Right atrium auricular region (tissue), 2 donors: ENCODE measurements at regions not wholly inside any gene's neighbourhood (a gene's known extent, or its start where the extent isn't known, plus 50 kb on each side); places are given as distances from the start of the nearest gene placed in this dataset.

Source experiments
- DNase-seq: peaks from one replicate; pipeline ENCODE4 v3.0.0-alpha.2; 2019; ENCODE audit warnings: low spot score
- H3K27ac ChIP-seq, 2 donors: fragments of 200-600 bp; sonication (generic); 1 replicate in 1 of 2; 2 replicates in 1 of 2; pipeline ENCODE4 v1.5.1; 2016 to 2019
- H3K27me3 ChIP-seq, 2 donors: fragments of 200-600 bp; sonication (generic); one replicate each; pipeline versions ENCODE4 v1.5.1 to v1.6.0; 2017 to 2019
- H3K36me3 ChIP-seq: fragments of 200-600 bp; sonication (generic); one replicate; pipeline ENCODE4 v1.5.1; 2016
- H3K4me1 ChIP-seq, 2 donors: fragments of 200-600 bp; sonication (generic); one replicate each; pipeline versions ENCODE4 v1.5.1 to v1.6.0; 2017 to 2019
- H3K4me3 ChIP-seq, 2 donors: fragments of 200-600 bp; sonication (generic); 1 replicate in 1 of 2; 2 replicates in 1 of 2; pipeline ENCODE4 v1.5.1; 2017 to 2019; ENCODE audit warnings: mild to moderate bottlenecking in 1 of 2, moderate library complexity in 1 of 2
- H3K9me3 ChIP-seq, 2 donors: fragments of 200-600 bp; sonication (generic); one replicate each; pipeline ENCODE4 v1.5.1; 2019
- CTCF ChIP-seq, 2 donors: fragments of 200-600 bp; sonication (generic); IDR thresholded peaks; one replicate each; pipeline ENCODE4 v1.5.1; 2019; ENCODE audit warnings: antibody characterized with exemption in 2 of 2

DNA sequence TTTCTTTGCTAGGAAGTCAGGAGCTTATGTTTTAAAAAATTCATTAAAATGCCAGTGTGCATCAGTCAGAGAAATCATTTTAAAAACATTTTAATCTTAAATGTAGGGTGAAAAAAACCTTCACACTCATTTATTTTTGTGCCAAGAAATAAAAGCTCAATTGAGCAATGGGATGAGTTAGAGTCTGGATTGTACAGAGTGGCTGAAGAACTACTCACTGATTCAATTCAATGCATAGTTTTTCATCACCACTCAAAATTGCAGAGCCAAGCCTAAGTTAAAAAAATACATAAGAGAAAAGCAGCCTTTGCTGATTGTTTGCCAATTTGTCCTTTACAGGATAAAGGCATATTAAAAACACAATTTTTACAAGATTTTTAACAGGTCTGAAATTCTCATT lies 168.2 kb upstream of the DMRTA1 start:
- Histone ChIP-seq H3K27me3 (no peaks in the 10 kb centered on the region), H3K9me3 (no peaks in the 10 kb centered on the region), H3K36me3 (no peaks in the 10 kb centered on the region), H3K27ac (no peak overlapping the region), H3K4me1 (no peaks in the 10 kb centered on the region), H3K4me3 (no peak overlapping the region)
- DNase-seq: no peak
- TF ChIP-seq CTCF (IDR thresholded peaks at IDR 0.05): no peak

DNA sequence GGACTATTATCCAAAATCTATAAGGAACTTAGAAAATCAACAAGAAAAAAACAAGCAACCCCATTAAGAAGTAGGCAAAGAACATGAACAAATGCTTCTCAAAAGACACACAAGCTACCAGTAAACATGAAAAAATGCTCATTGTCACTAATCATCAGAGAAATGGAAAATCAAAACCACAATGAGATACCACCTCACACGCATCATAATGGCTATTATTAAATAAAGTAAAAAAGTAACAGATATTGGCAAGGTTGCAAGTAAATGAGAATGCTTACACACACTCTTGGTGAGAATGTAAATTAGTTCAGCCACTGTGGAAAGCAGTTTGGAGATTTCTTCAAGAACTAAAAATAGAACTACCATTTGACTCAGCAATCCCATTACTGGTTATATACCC lies 167.0 kb upstream of the DMRTA1 start:
- H3K4me3 ChIP-seq: no peak overlapping the region
- no peak for TF ChIP-seq CTCF (IDR thresholded peaks at IDR 0.05)
- H3K36me3 ChIP-seq: no peaks in the 10 kb centered on the region
- H3K27ac ChIP-seq: no peak overlapping the region
- H3K27me3 ChIP-seq: no peaks in the 10 kb centered on the region
- no peaks in the 10 kb centered on the region for H3K4me1 ChIP-seq
- DNase-seq: no peak
- no peaks in the 10 kb centered on the region for H3K9me3 ChIP-seq

- no peak overlapping the region for H3K27ac ChIP-seq
- no peaks in the 10 kb centered on the region for H3K27me3 ChIP-seq
- no peak overlapping the region for H3K4me3 ChIP-seq
- no peaks in the 10 kb centered on the region for H3K36me3 ChIP-seq
- H3K9me3 ChIP-seq: no peaks in the 10 kb centered on the region
- no peaks in the 10 kb centered on the region for H3K4me1 ChIP-seq
- no peak for TF ChIP-seq CTCF (IDR thresholded peaks at IDR 0.05)
- DNase-seq: no peak
Measured at GRCh38 chr9:22285066-22285465, 161.6 kb upstream of the DMRTA1 start.

GRCh38 chr9:22286661-22287060 lies 160.0 kb upstream of the DMRTA1 start:
- no peak for DNase-seq
- H3K36me3 ChIP-seq: no peaks in the 10 kb centered on the region
- no peaks in the 10 kb centered on the region for H3K27me3 ChIP-seq
- H3K27ac ChIP-seq: no peak overlapping the region
- no peak overlapping the region for H3K4me3 ChIP-seq
- no peaks in the 10 kb centered on the region for H3K4me1 ChIP-seq
- H3K9me3 ChIP-seq: no peaks in the 10 kb centered on the region
- no peak for TF ChIP-seq CTCF (IDR thresholded peaks at IDR 0.05)

DNA sequence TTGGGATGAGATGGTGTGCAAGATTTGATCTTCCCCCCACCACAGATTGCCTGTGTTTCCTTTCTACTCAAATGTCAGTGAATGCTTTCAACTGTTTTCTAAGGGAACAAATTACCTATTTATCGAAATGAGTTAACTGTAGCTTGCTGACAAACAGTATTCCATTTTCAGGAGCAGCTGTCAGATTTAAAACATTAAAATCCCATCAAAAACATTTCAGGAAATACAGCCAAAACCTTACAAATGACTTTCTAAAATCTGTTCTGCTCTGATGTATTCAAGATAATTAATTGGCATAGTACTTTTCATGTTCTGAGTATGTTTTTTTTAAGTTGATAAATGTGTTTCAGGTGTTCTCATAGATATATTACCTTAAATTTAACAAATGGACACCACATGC lies 158.0 kb upstream of the DMRTA1 start:
- Histone ChIP-seq H3K9me3 (no peaks in the 10 kb centered on the region), H3K4me3 (no peak overlapping the region), H3K36me3 (no peaks in the 10 kb centered on the region), H3K27ac (no peak overlapping the region), H3K27me3 (no peaks in the 10 kb centered on the region), H3K4me1 (no peaks in the 10 kb centered on the region)
- DNase-seq: no peak
- TF ChIP-seq CTCF (IDR thresholded peaks at IDR 0.05): no peak

- Histone ChIP-seq H3K27ac (no peak overlapping the region), H3K9me3 (peaks cover 0 to 7% of the 10 kb centered on the region in 2 donors), H3K4me3 (no peak overlapping the region), H3K36me3 (no peaks in the 10 kb centered on the region), H3K27me3 (no peaks in the 10 kb centered on the region), H3K4me1 (no peaks in the 10 kb centered on the region)
- TF ChIP-seq CTCF (IDR thresholded peaks at IDR 0.05): peak; percentile 17 to 66
- DNase-seq: no peak
Measured at GRCh38 chr9:22307013-22307711, 139.5 kb upstream of the DMRTA1 start.
